ENCODE measurements at regions not wholly inside any gene's neighbourhood (a gene's known extent, or its start where the extent isn't known, plus 50 kb on each side); places are given as distances from the start of the nearest gene placed in this dataset.

- no peak overlapping the region for H3K4me3 ChIP-seq (ENCODE audit: low read depth, low read length)
- H3K4me1 ChIP-seq, result no peaks in the 10 kb centered on the region
- peaks cover 17% of the 10 kb centered on the region for H3K27me3 Mint-ChIP-seq (ENCODE audit: insufficient read depth, unreplicated experiment)
- H3K27ac Mint-ChIP-seq (ENCODE audit: unreplicated experiment), result no peak overlapping the region
- BruUV-seq (replicated peaks), result no TSS peak
- intact Hi-C loops (cut with micrococcal nuclease; ENCODE audit: unreplicated experiment), result no loop called here
- CTCF ChIA-PET, result no interaction called here
- no peak for DNase-seq
- POLR2A ChIA-PET, result no interaction called here
- no peaks in the 10 kb centered on the region for H3K27me3 ChIP-seq (replicated peaks; ENCODE audit: control insufficient read depth, insufficient read depth, low read length)
- H3K9me3 ChIP-seq, result no peaks in the 10 kb centered on the region
- H3K4me1 Mint-ChIP-seq (ENCODE audit: low read depth, unreplicated experiment), result no peaks in the 10 kb centered on the region
- H3K9me3 Mint-ChIP-seq (ENCODE audit: unreplicated experiment), result no peaks in the 10 kb centered on the region
- TF ChIP-seq CTCF (IDR thresholded peaks at IDR 0.05; ENCODE audit: insufficient read depth in 1 of 2, low read depth in 1 of 2, low read length in 1 of 2, severe bottlenecking in 1 of 2, unreplicated experiment in 1 of 2), result no peak
- no peaks in the 10 kb centered on the region for H3K36me3 Mint-ChIP-seq (ENCODE audit: insufficient read depth, unreplicated experiment)
- H3K4me3 Mint-ChIP-seq (ENCODE audit: unreplicated experiment), result no peak overlapping the region
- H3K36me3 ChIP-seq (ENCODE audit: control insufficient read depth, insufficient read depth, low read length), result no peaks in the 10 kb centered on the region
Measured at GRCh38 chr15:81758818-81759284, 287.0 kb downstream of the MEX3B start.

GRCh38 chr15:81755626-81756025 is 290.2 kb downstream of the MEX3B start:
- no peak for DNase-seq
- intact Hi-C loops (cut with micrococcal nuclease; ENCODE audit: unreplicated experiment), result no loop called here
- TF ChIP-seq CTCF (IDR thresholded peaks at IDR 0.05; ENCODE audit: insufficient read depth in 1 of 2, low read depth in 1 of 2, low read length in 1 of 2, severe bottlenecking in 1 of 2, unreplicated experiment in 1 of 2), result no peak
- no peaks in the 10 kb centered on the region for H3K9me3 ChIP-seq
- Mint-ChIP-seq H3K27me3 (ENCODE audit: insufficient read depth, unreplicated experiment) (peaks cover 24% of the 10 kb centered on the region), H3K36me3 (ENCODE audit: insufficient read depth, unreplicated experiment) (no peaks in the 10 kb centered on the region), H3K4me1 (ENCODE audit: low read depth, unreplicated experiment) (no peaks in the 10 kb centered on the region), H3K4me3 (ENCODE audit: unreplicated experiment) (no peak overlapping the region), H3K27ac (ENCODE audit: unreplicated experiment) (no peak overlapping the region), H3K9me3 (ENCODE audit: unreplicated experiment) (no peaks in the 10 kb centered on the region)
- H3K4me3 ChIP-seq (ENCODE audit: low read depth, low read length), result no peak overlapping the region
- ChIA-PET CTCF (no interaction called here), POLR2A (no interaction called here)
- no TSS peak for BruUV-seq (replicated peaks)
- H3K27me3 ChIP-seq (replicated peaks; ENCODE audit: control insufficient read depth, insufficient read depth, low read length), result no peaks in the 10 kb centered on the region
- no peaks in the 10 kb centered on the region for H3K4me1 ChIP-seq
- no peaks in the 10 kb centered on the region for H3K36me3 ChIP-seq (ENCODE audit: control insufficient read depth, insufficient read depth, low read length)

- CTCF ChIA-PET, result no interaction called here
- Mint-ChIP-seq H3K27ac (ENCODE audit: unreplicated experiment) (no peak overlapping the region), H3K27me3 (ENCODE audit: insufficient read depth, unreplicated experiment) (peaks cover 20% of the 10 kb centered on the region), H3K4me1 (ENCODE audit: low read depth, unreplicated experiment) (no peaks in the 10 kb centered on the region), H3K36me3 (ENCODE audit: insufficient read depth, unreplicated experiment) (no peaks in the 10 kb centered on the region), H3K9me3 (ENCODE audit: unreplicated experiment) (no peaks in the 10 kb centered on the region), H3K4me3 (ENCODE audit: unreplicated experiment) (no peak overlapping the region)
- Histone ChIP-seq H3K27me3 (replicated peaks; ENCODE audit: control insufficient read depth, insufficient read depth, low read length) (no peaks in the 10 kb centered on the region), H3K9me3 (no peaks in the 10 kb centered on the region), H3K36me3 (ENCODE audit: control insufficient read depth, insufficient read depth, low read length) (no peaks in the 10 kb centered on the region), H3K4me1 (no peaks in the 10 kb centered on the region), H3K4me3 (ENCODE audit: low read depth, low read length) (no peak overlapping the region)
- no TSS peak for BruUV-seq (replicated peaks)
- no peak for DNase-seq
- intact Hi-C loops (cut with micrococcal nuclease; ENCODE audit: unreplicated experiment), result no loop called here
- no peak for TF ChIP-seq CTCF (IDR thresholded peaks at IDR 0.05; ENCODE audit: insufficient read depth in 1 of 2, low read depth in 1 of 2, low read length in 1 of 2, severe bottlenecking in 1 of 2, unreplicated experiment in 1 of 2)
- POLR2A ChIA-PET, result no interaction called here
Measured at GRCh38 chr15:81754078-81754477, 291.7 kb downstream of the MEX3B start.
